SK-N-SH treated with all-trans-retinoic acid at 6 μM for 48 hours (cell line): ENCODE measurements at regions not wholly inside any gene's neighbourhood (a gene's known extent, or its start where the extent isn't known, plus 50 kb on each side); places are given as distances from the start of the nearest gene placed in this dataset.

ENCODE experiments used
- ATAC-seq: fragments of 200-7000 bp; cut with Tn5 transposase; 3 replicates; pipeline ENCODE4 v1.9.1; 2020; ENCODE audit warnings: mild to moderate bottlenecking, moderate library complexity
- ARNTL ChIP-seq: fragments of 450-650 bp; formaldehyde crosslinking; IDR thresholded peaks from 2 replicates; pipeline ENCODE4 v1.5.0; 2020; ENCODE audit warnings: low read depth, mild to moderate bottlenecking, moderate library complexity, borderline replicate concordance
- BACH2 ChIP-seq: fragments of 250-450 bp; sonication (Bioruptor Pico); IDR thresholded peaks from 2 replicates; pipeline ENCODE4 v1.9.0; 2021; ENCODE audit warnings: mild to moderate bottlenecking, borderline replicate concordance
- CREB5 ChIP-seq: fragments of 250-450 bp; sonication (Bioruptor Pico); IDR thresholded peaks from 2 replicates; pipeline ENCODE4 v1.5.1; 2020; ENCODE audit warnings: low read depth, mild to moderate bottlenecking, moderate library complexity
- CSDC2 ChIP-seq: fragments of 250-450 bp; sonication (Bioruptor Pico); IDR thresholded peaks from 2 replicates; pipeline ENCODE4 v1.5.0; 2020; ENCODE audit warnings: mild to moderate bottlenecking, moderate library complexity
- CSRNP3 ChIP-seq: fragments of 250-450 bp; sonication (Bioruptor Pico); IDR thresholded peaks from 2 replicates; pipeline ENCODE4 v1.5.1; 2021; ENCODE audit warnings: mild to moderate bottlenecking, moderate library complexity
- ESRRG ChIP-seq: fragments of 250-450 bp; sonication (Bioruptor Pico); IDR thresholded peaks from 2 replicates; pipeline ENCODE4 v1.6.1; 2021; ENCODE audit warnings: mild to moderate bottlenecking
- GLIS3 ChIP-seq: fragments of 250-450 bp; sonication (Bioruptor Pico); IDR thresholded peaks from 2 replicates; pipeline ENCODE4 v1.5.0; 2020; ENCODE audit warnings: mild to moderate bottlenecking, moderate library complexity
- ISL1 ChIP-seq: fragments of 250-450 bp; sonication (Bioruptor Pico); IDR thresholded peaks from 2 replicates; pipeline ENCODE4 v2.1.2; 2022; ENCODE audit warnings: mild to moderate bottlenecking, moderate library complexity
- OSR1 ChIP-seq: fragments of 250-450 bp; sonication (Bioruptor Pico); IDR thresholded peaks from 2 replicates; pipeline ENCODE4 v1.8.0; 2022; ENCODE audit warnings: moderate library complexity, mild to moderate bottlenecking, inconsistent platforms
- PATZ1 ChIP-seq: fragments of 250-450 bp; sonication (Bioruptor Pico); IDR thresholded peaks from 2 replicates; pipeline ENCODE4 v1.8.0; 2020; ENCODE audit warnings: mild to moderate bottlenecking, moderate library complexity, borderline replicate concordance
- POU6F1 ChIP-seq: fragments of 250-450 bp; sonication (Bioruptor Pico); IDR thresholded peaks from 2 replicates; pipeline ENCODE4 v1.8.0; 2021; ENCODE audit warnings: low read depth, mild to moderate bottlenecking, moderate library complexity, borderline replicate concordance
- PPARA ChIP-seq: fragments of 250-450 bp; sonication (Bioruptor Pico); IDR thresholded peaks from 2 replicates; pipeline ENCODE4 v1.5.0; 2020; ENCODE audit warnings: mild to moderate bottlenecking, borderline replicate concordance
- RARB ChIP-seq: fragments of 250-450 bp; sonication (Bioruptor Pico); IDR thresholded peaks from 2 replicates; pipeline ENCODE4 v1.8.0; 2021; ENCODE audit warnings: mild to moderate bottlenecking, moderate library complexity
- SNAI2 ChIP-seq: fragments of 250-450 bp; sonication (Bioruptor Pico); IDR thresholded peaks from 2 replicates; pipeline ENCODE4 v1.5.0; 2020; ENCODE audit warnings: mild to moderate bottlenecking, moderate library complexity
- TCF4 ChIP-seq: fragments of 250-450 bp; sonication (Bioruptor Pico); IDR thresholded peaks from 2 replicates; pipeline ENCODE4 v1.8.0; 2021; ENCODE audit warnings: mild to moderate bottlenecking, moderate library complexity, borderline replicate concordance
- TOX ChIP-seq: fragments of 250-450 bp; sonication (Bioruptor Pico); IDR thresholded peaks from 2 replicates; pipeline ENCODE4 v1.8.0; 2021; ENCODE audit warnings: mild to moderate bottlenecking, moderate library complexity, borderline replicate concordance
- TSHZ2 ChIP-seq: fragments of 250-450 bp; sonication (Bioruptor Pico); IDR thresholded peaks from 2 replicates; pipeline ENCODE4 v1.5.0; 2020; ENCODE audit warnings: mild to moderate bottlenecking, moderate library complexity
- ZC3H10 ChIP-seq: fragments of 250-450 bp; sonication (Bioruptor Pico); IDR thresholded peaks from 2 replicates; pipeline ENCODE4 v1.5.1; 2021; ENCODE audit warnings: mild to moderate bottlenecking, moderate library complexity
- ZFP3 ChIP-seq: fragments of 250-450 bp; sonication (Bioruptor Pico); IDR thresholded peaks from 2 replicates; pipeline ENCODE4 v1.5.0; 2020; ENCODE audit warnings: mild to moderate bottlenecking, moderate library complexity
- ZFP30 ChIP-seq: fragments of 450-650 bp; formaldehyde crosslinking; IDR thresholded peaks from 2 replicates; pipeline ENCODE4 v1.5.0; 2022; ENCODE audit warnings: mild to moderate bottlenecking, moderate library complexity
- ZNF565 ChIP-seq: fragments of 450-650 bp; formaldehyde crosslinking; conservative IDR thresholded peaks from 2 replicates; pipeline ENCODE4 v1.5.0; 2020; ENCODE audit warnings: low read depth, mild to moderate bottlenecking, moderate library complexity
- ZNF70 ChIP-seq: fragments of 450-650 bp; formaldehyde crosslinking; IDR thresholded peaks from 2 replicates; pipeline ENCODE4 v1.5.0; 2020; ENCODE audit warnings: mild to moderate bottlenecking, moderate library complexity
- ZNF8 ChIP-seq: fragments of 450-650 bp; formaldehyde crosslinking; IDR thresholded peaks from 2 replicates; pipeline ENCODE4 v1.5.0; 2020; ENCODE audit warnings: mild to moderate bottlenecking, moderate library complexity

DNA sequence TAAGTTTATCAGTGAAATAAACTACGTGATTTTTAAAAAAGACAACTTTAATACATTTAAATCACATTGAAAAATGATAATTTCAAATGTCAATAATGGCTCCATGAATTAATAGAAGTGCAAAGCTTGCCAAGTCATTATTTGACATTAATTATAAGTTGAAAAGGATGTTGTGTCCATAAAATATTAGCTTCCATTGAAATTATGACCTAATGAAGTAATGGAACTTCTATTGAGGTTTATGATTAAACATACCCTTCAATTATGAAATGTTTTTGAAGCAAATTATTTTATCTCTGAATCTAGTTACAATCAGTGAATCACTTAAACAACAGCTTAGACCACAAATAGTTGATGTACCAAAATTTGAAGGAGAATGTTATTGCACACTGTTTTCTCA, 144.2 kb downstream of the SLITRK6 start:
- no peak for ATAC-seq
- TF ChIP-seq CREB5 (CRISPR knock-in tag) (no peak), GLIS3 (CRISPR knock-in tag) (no peak), ZFP3 (CRISPR knock-in tag) (no peak), ZNF8 (no peak; the same call in 1 of the 2 replicates), PPARA (CRISPR knock-in tag) (no peak), ISL1 (CRISPR knock-in tag) (peak; percentile 92), ZC3H10 (peak; percentile 93), TOX (CRISPR knock-in tag) (peak; percentile 92)

GRCh38 chr13:85654227-85654626, 145.0 kb downstream of the SLITRK6 start:
- TF ChIP-seq SNAI2 (CRISPR knock-in tag) (no peak), ISL1 (CRISPR knock-in tag) (peak; percentile 98), PATZ1 (peak; percentile 79; the same call in 1 of the 2 replicates), PPARA (CRISPR knock-in tag) (no peak), TSHZ2 (CRISPR knock-in tag) (peak; percentile 49; the same call in 1 of the 2 replicates), ARNTL (CRISPR knock-in tag) (no peak), BACH2 (no peak), ZFP30 (CRISPR knock-in tag) (no peak), RARB (CRISPR knock-in tag) (peak; percentile 89; the same call in 1 of the 2 replicates), TOX (CRISPR knock-in tag) (peak; percentile 99), POU6F1 (CRISPR knock-in tag) (peak; percentile 93; the same call in 1 of the 2 replicates), ZNF70 (no peak), CSDC2 (CRISPR knock-in tag) (no peak), CREB5 (CRISPR knock-in tag) (peak; percentile 91), TCF4 (peak; percentile 83), ZNF565 (CRISPR knock-in tag) (peak; percentile 10; the same call in 1 of the 2 replicates), ESRRG (CRISPR knock-in tag) (peak; percentile 60; the same call in 1 of the 2 replicates), ZC3H10 (peak; percentile 91), ZNF8 (0 out of 2 replicates have a peak, but pooled peaks have one; percentile 17), OSR1 (CRISPR knock-in tag) (no peak), ZFP3 (CRISPR knock-in tag) (no peak), GLIS3 (CRISPR knock-in tag) (no peak), CSRNP3 (CRISPR knock-in tag) (0 out of 2 replicates have a peak, but pooled peaks have one; percentile 47)
- TF ChIP-seq, all 23 proteins: peak for 13
- peak; percentile 82 for ATAC-seq
